Activated T-cell treated with anti-CD3 and anti-CD28 coated beads, Interleukin-2, amount 50 U/mL, for 72 hours (primary cell): ENCODE measurements at regions not wholly inside any gene's neighbourhood (a gene's known extent, or its start where the extent isn't known, plus 50 kb on each side); places are given as distances from the start of the nearest gene placed in this dataset.
"Not testable (repeated sequence)": the region's sequence is repeated elsewhere in the genome, so short reads cannot be mapped to it uniquely, and the experiment has no call there.

Source experiments
- ATAC-seq, 2 donors: fragments of 150-1000 bp; cut with Tn5 transposase; replicated peaks in 1 of 2; 2 replicates each; pipeline ENCODE4 v1.10.0; 2021; ENCODE audit warnings: moderate library complexity in 2 of 2, mild to moderate bottlenecking in 1 of 2
- DNase-seq, 2 donors: peaks; one replicate each; pipeline ENCODE4 v3.0.0; 2021 to 2022; ENCODE audit warnings: mixed read lengths in 1 of 2
- H3K27ac Mint-ChIP-seq: one replicate; pipeline ENCODE4 v1.8.0; 2022; ENCODE audit warnings: mild to moderate bottlenecking, moderate library complexity, mixed read lengths
- H3K27me3 Mint-ChIP-seq: one replicate; pipeline ENCODE4 v1.8.0; 2022; ENCODE audit warnings: low read depth, mixed read lengths
- H3K36me3 Mint-ChIP-seq, 2 donors: one replicate each; pipeline ENCODE4 v1.8.0; 2022; ENCODE audit warnings: mixed read lengths in 2 of 2, mild to moderate bottlenecking in 1 of 2; ENCODE audit not compliant: insufficient read depth in 2 of 2
- H3K4me1 Mint-ChIP-seq: one replicate; pipeline ENCODE4 v1.8.0; 2022; ENCODE audit warnings: low read depth, mixed read lengths
- H3K4me3 Mint-ChIP-seq, 2 donors: one replicate each; pipeline ENCODE4 v1.8.0; 2022; ENCODE audit warnings: mild to moderate bottlenecking in 2 of 2, mixed read lengths in 2 of 2, moderate library complexity in 2 of 2
- H3K9me3 Mint-ChIP-seq, 2 donors: one replicate each; pipeline ENCODE4 v1.8.0; 2022; ENCODE audit warnings: mixed read lengths in 2 of 2

GRCh38 chr9:107827884-107828283 is 338.3 kb upstream of the KLF4 start:
- Mint-ChIP-seq H3K27me3 (no peaks in the 10 kb centered on the region), H3K4me1 (no peaks in the 10 kb centered on the region), H3K36me3 (no peaks in the 10 kb centered on the region), H3K4me3 (no peak overlapping the region), H3K9me3 (peaks cover 2 to 9% of the 10 kb centered on the region in 2 donors), H3K27ac (no peak overlapping the region)
- DNase-seq, result no peak
- ATAC-seq, result no peak

DNA sequence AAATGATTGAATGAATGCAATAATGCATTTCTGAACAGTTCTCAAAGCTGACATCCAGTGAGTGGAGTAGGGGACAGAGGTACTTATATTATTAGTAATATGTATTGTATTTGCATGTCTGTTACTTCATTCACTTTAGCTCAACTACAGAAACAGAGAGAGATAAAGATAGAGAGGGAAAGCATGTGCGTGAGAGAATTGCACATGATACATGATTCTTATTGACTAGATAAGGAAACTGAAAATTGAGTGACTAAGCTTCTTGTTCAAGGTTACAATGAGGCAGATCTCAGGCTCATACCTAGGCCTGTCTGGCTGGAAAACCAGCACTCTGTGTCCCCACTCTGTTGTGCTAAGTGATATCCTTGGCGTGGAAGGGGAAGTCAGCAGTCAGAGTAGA is 337.7 kb upstream of the KLF4 start:
- Mint-ChIP-seq H3K9me3 (peaks cover 2 to 9% of the 10 kb centered on the region in 2 donors), H3K36me3 (no peaks in the 10 kb centered on the region), H3K4me3 (no peak overlapping the region), H3K27ac (no peak overlapping the region), H3K27me3 (no peaks in the 10 kb centered on the region), H3K4me1 (no peaks in the 10 kb centered on the region)
- no peak for DNase-seq
- peak in 1 of 2 donors; percentile 26 for ATAC-seq

- H3K9me3 Mint-ChIP-seq, H3K36me3 Mint-ChIP-seq, H3K27me3 Mint-ChIP-seq, H3K27ac Mint-ChIP-seq, DNase-seq, H3K4me3 Mint-ChIP-seq, ATAC-seq, H3K4me1 Mint-ChIP-seq: not testable (repeated sequence)
Measured at GRCh38 chr9:107826688-107826983, 337.1 kb upstream of the KLF4 start.

- H3K36me3 Mint-ChIP-seq, result no peaks in the 10 kb centered on the region
- DNase-seq, result no peak
- H3K4me1 Mint-ChIP-seq, result no peaks in the 10 kb centered on the region
- no peak for ATAC-seq
- peaks cover 0 to 7% of the 10 kb centered on the region in 2 donors for H3K9me3 Mint-ChIP-seq
- H3K27ac Mint-ChIP-seq, result no peak overlapping the region
- H3K4me3 Mint-ChIP-seq, result no peak overlapping the region
- no peaks in the 10 kb centered on the region for H3K27me3 Mint-ChIP-seq
Measured at GRCh38 chr9:107824556-107824955, 335.0 kb upstream of the KLF4 start.

DNA sequence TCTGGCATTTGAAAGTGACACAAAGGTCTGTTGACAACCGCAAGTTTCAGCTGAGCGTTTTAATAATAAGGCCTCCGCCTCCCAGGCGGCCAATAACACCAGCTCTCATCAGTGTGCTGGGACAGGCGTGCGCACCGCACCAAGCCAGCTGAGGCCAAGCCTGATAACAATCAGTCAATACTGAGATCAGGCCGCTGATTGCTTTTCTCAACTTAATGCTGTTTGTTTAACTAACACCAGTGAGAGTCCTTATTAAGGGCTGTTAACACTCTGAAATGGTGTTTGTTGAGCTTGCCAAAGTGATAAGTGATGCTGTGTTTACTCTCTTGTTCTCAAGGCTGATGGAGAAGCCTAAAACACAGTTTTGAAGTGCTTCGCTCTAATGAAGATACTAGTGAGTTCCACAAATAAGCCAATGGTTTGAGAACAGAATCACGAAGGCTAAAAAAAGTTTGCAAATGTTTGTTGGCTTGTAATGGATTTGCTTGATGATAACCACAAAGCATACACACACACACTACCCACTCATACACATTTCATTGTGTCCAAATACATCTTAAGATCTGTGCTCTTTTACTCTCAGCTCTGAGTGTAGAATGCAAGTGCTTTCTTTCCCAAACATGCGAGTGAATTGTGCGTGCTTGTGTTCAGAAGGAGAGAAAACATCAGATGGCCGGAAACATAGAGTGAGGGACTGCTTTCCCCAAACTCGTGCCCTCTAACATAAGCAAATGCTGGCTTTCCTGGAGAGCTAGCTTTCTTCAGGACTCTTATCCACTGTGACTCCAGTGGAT is 330.4 kb upstream of the KLF4 start:
- H3K9me3 Mint-ChIP-seq, result peaks cover 2 to 3% of the 10 kb centered on the region in 2 donors
- ATAC-seq (no peak), DNase-seq (no peak)
- no peaks in the 10 kb centered on the region for H3K36me3 Mint-ChIP-seq
- no peak overlapping the region for H3K4me3 Mint-ChIP-seq
- no peak overlapping the region for H3K27ac Mint-ChIP-seq
- no peaks in the 10 kb centered on the region for H3K4me1 Mint-ChIP-seq
- H3K27me3 Mint-ChIP-seq, result no peaks in the 10 kb centered on the region

- not testable (repeated sequence) for DNase-seq, ATAC-seq, H3K4me3 Mint-ChIP-seq, H3K27ac Mint-ChIP-seq, H3K9me3 Mint-ChIP-seq, H3K27me3 Mint-ChIP-seq, H3K4me1 Mint-ChIP-seq, H3K36me3 Mint-ChIP-seq
Measured at GRCh38 chr9:107818503-107818829, 328.9 kb upstream of the KLF4 start.

DNA sequence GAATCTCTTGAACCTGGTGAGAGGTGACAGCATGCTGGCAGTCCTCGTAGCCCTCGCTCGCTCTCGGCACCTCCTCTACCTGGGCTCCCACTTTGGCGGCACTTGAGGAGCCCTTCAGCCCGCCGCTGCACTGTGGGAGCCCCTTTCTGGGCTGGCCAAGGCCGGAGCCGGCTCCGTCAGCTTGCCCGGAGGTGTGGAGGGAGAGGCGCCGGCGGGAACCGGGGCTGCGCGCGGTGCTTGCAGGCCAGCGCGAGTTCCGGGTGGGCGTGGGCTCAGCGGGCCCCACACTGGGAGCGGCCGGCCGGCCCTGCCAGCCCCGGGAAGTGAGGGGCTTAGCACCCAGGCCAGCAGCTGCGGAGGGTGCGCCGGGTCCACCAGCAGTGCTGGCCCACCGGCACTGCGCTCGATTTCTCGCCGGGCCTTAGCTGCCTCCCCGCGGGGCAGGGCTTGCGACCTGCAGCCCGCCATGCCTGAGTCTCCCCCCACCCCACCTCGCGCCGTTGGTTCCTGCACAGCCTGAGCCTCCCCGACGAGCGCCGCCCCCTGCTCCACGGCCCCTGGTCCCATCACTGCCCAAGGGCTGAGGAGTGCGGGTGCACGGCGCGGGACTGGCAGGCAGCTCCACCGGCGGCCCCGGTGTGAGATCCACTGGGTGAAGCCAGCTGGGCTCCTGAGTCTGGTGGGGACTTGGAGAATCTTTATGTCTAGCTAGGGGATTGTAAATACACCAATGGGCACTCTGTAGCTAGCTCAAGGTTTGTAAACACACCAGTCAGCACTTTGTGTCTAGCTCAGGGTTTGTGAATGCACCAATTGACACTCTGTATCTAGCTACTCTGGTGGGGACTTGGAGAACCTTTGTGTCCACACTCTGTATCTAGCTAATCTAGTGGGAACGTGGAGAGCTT is 328.3 kb upstream of the KLF4 start:
- DNase-seq, H3K36me3 Mint-ChIP-seq, H3K9me3 Mint-ChIP-seq, H3K4me3 Mint-ChIP-seq, H3K27me3 Mint-ChIP-seq, H3K4me1 Mint-ChIP-seq, ATAC-seq, H3K27ac Mint-ChIP-seq: not testable (repeated sequence)

- H3K9me3 Mint-ChIP-seq, result peaks cover 0 to 4% of the 10 kb centered on the region in 2 donors
- no peaks in the 10 kb centered on the region for H3K4me1 Mint-ChIP-seq
- no peaks in the 10 kb centered on the region for H3K36me3 Mint-ChIP-seq
- no peak overlapping the region for H3K27ac Mint-ChIP-seq
- DNase-seq (no peak), ATAC-seq (no peak)
- no peaks in the 10 kb centered on the region for H3K27me3 Mint-ChIP-seq
- H3K4me3 Mint-ChIP-seq, result no peak overlapping the region
Measured at GRCh38 chr9:107816561-107817021, 327.0 kb upstream of the KLF4 start.

GRCh38 chr9:107815782-107816560 is 326.4 kb upstream of the KLF4 start:
- Mint-ChIP-seq H3K4me3 (no peak overlapping the region), H3K36me3 (no peaks in the 10 kb centered on the region), H3K27ac (no peak overlapping the region)

DNA sequence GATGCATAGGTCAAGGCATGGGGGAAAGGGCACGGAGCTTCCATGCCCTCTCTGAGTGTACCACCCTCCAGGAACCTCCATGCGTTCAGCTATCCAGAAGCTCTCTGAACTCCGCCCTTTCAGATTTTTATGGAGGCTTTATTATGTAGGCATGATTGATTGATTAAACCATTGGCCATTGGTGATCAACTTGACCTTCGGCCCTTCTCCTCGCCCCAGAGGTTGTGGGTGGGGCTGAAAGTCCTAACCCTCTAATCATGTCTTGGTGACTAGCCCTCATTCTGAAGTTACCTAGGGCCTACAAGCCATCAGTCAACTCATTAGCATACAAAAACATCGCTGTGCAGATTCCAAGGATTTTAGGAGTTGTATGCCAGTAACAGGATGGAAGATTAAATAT is 323.7 kb upstream of the KLF4 start:
- no peak for ATAC-seq

More at GRCh38 chr9:107815782-107816560, 326.4 kb upstream of the KLF4 start:
- Mint-ChIP-seq H3K9me3 (peaks cover 0 to 4% of the 10 kb centered on the region in 2 donors), H3K27me3 (no peaks in the 10 kb centered on the region), H3K4me1 (no peaks in the 10 kb centered on the region)
- ATAC-seq, result no peak
- no peak for DNase-seq

GRCh38 chr9:107810461-107810961 is 320.9 kb upstream of the KLF4 start:
- H3K27ac Mint-ChIP-seq, result no peak overlapping the region
- no peaks in the 10 kb centered on the region for H3K4me1 Mint-ChIP-seq
- no peak for ATAC-seq
- no peaks in the 10 kb centered on the region for H3K27me3 Mint-ChIP-seq
- H3K4me3 Mint-ChIP-seq, result no peak overlapping the region
- H3K9me3 Mint-ChIP-seq, result peaks cover 3 to 4% of the 10 kb centered on the region in 2 donors
- H3K36me3 Mint-ChIP-seq, result no peaks in the 10 kb centered on the region
- no peak for DNase-seq

More for the DNA sequence above, 323.7 kb upstream of the KLF4 start:
- H3K36me3 Mint-ChIP-seq, result no peaks in the 10 kb centered on the region
- H3K4me1 Mint-ChIP-seq, result no peaks in the 10 kb centered on the region
- no peak for DNase-seq
- H3K27ac Mint-ChIP-seq, result no peak overlapping the region
- peaks cover 3 to 6% of the 10 kb centered on the region in 2 donors for H3K9me3 Mint-ChIP-seq
- H3K4me3 Mint-ChIP-seq, result no peak overlapping the region
- H3K27me3 Mint-ChIP-seq, result no peaks in the 10 kb centered on the region

DNA sequence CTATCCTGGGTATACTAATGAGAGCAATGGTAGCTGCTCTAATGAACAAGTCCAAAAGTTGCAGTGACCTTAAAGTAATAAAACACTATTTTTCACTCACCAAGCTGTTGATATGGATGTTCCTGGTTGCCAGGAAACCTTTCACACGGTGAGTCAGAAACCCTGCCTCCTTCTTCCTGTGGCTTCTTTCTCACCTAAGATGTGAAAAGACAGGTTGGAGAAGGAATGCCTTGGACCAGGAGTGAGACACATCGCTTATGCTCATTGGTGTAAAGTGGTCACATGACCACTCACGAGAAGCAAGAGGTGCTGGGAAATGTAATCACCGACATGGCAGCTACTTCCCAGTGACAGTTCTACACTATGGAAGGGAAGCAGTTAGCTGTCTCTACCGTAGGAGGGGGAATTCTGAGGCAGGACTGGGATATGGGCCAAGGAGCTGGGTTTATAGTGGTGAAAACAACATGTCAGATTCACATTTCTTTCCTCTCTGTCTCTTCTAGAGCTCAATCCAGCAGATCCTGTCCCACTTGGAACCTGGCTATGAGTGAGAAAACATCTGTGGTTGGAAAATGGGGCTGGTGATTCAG is 320.4 kb upstream of the KLF4 start:
- H3K27me3 Mint-ChIP-seq, result no peaks in the 10 kb centered on the region

More for the DNA sequence above, 320.4 kb upstream of the KLF4 start:
- Mint-ChIP-seq H3K36me3 (no peaks in the 10 kb centered on the region), H3K9me3 (peaks cover 3 to 4% of the 10 kb centered on the region in 2 donors), H3K4me1 (no peaks in the 10 kb centered on the region), H3K4me3 (no peak overlapping the region), H3K27ac (no peak overlapping the region)
- ATAC-seq, result no peak
- no peak for DNase-seq
